HCT116 (cell line): ENCODE measurements at regions not wholly inside any gene's neighbourhood (a gene's known extent, or its start where the extent isn't known, plus 50 kb on each side); places are given as distances from the start of the nearest gene placed in this dataset.

ENCODE experiments used
- ATAC-seq: fragments of 200-7000 bp; cut with Tn5 transposase; 2 replicates; pipeline ENCODE4 v1.9.1; 2020; ENCODE audit warnings: mild to moderate bottlenecking, moderate library complexity
- BruUV-seq: library from RNA; stranded (reverse); fragments of 400-500 nt; replicated peaks from 2 replicates; lab custom pipeline; 2021; lab: Mats Ljungman, UMichigan
- CTCF ChIA-PET: fragments of 300-600 bp; sonication (Branson Sonifier 250); formaldehyde crosslinking; loops from one replicate; lab custom pipeline; 2021; ENCODE audit warnings: antibody characterized with exemption; lab: Charles Lee
- POLR2A ChIA-PET: fragments of 300-600, 350-600 bp; sonication (Branson Sonifier 250); formaldehyde crosslinking; loops from one replicate; lab custom pipeline; 2021; ENCODE audit warnings: antibody characterized with exemption; lab: Charles Lee
- RAD21 ChIA-PET, 2 experiments: fragments of 300-600 bp; sonication (Branson Sonifier 250); formaldehyde crosslinking; loops; one replicate each; lab custom pipeline; 2023; ENCODE audit warnings: low total read pairs in 2 of 2; ENCODE audit not compliant: uncharacterized antibody in 2 of 2, unreplicated experiment in 2 of 2, low non-redundant PET in 1 of 2; lab: Charles Lee
- DNase-seq: peaks from one replicate; pipeline ENCODE4 v3.0.0-alpha.2; 2010; ENCODE audit warnings: low read depth, low spot score
- H2AFZ ChIP-seq: fragments of 200-600 bp; shearing (Covaris generic), sonication (generic); 2 replicates; pipeline ENCODE4 v1.6.1; 2017; ENCODE audit warnings: low read depth, mixed run types, mixed read lengths, antibody characterized with exemption, low read length; ENCODE audit not compliant: poor library complexity, severe bottlenecking
- H3K27ac ChIP-seq: 2 replicates; pipeline ENCODE4 v1.5.1; 2012; ENCODE audit warnings: low read depth, low read length
- H3K27me3 ChIP-seq: fragments of 200-600 bp; sonication (generic); 2 replicates; pipeline ENCODE4 v1.6.1; 2016; ENCODE audit warnings: mixed run types, low read length, mixed read lengths; ENCODE audit not compliant: insufficient read depth
- H3K36me3 ChIP-seq, 2 experiments: fragments of 200-500 bp in 1 of 2; fragments of 200-600 bp in 1 of 2; sonication (Bioruptor generic) in 1 of 2; sonication (generic) in 1 of 2; 2 replicates each; pipeline versions ENCODE4 v1.5.1 to v1.6.1; 2014 to 2016; ENCODE audit warnings: low read length in 2 of 2, inconsistent platforms in 1 of 2, mixed read lengths in 1 of 2, mixed run types in 1 of 2; ENCODE audit not compliant: insufficient read depth in 2 of 2, control insufficient read depth in 1 of 2
- H3K4me1 ChIP-seq, 2 experiments: fragments of 200-600 bp in 1 of 2; sonication (generic) in 1 of 2; 2 replicates each; pipeline versions ENCODE4 v1.5.1 to v1.6.1; 2012 to 2017; ENCODE audit warnings: low read length in 2 of 2, inconsistent platforms in 1 of 2, mild to moderate bottlenecking in 1 of 2, mixed read lengths in 1 of 2, mixed run types in 1 of 2, moderate library complexity in 1 of 2; ENCODE audit not compliant: insufficient read depth in 2 of 2, control insufficient read depth in 1 of 2
- H3K4me2 ChIP-seq: fragments of 200-600 bp; sonication (generic); 2 replicates; pipeline ENCODE4 v1.6.1; 2017; ENCODE audit warnings: mixed run types, low read length, mixed read lengths
- H3K4me3 ChIP-seq, 2 experiments: fragments of 200-600 bp in 1 of 2; sonication (generic) in 1 of 2; replicated peaks in 1 of 2; 2 replicates each; pipeline ENCODE4 v1.5.1; 2011 to 2016; ENCODE audit warnings: low read length in 2 of 2, control low read depth in 1 of 2, low read depth in 1 of 2, mild to moderate bottlenecking in 1 of 2, mixed read lengths in 1 of 2, mixed run types in 1 of 2
- H3K79me2 ChIP-seq: fragments of 200-600 bp; sonication (generic); 2 replicates; pipeline ENCODE4 v1.6.1; 2017; ENCODE audit warnings: mild to moderate bottlenecking, mixed run types, low read length, moderate library complexity, mixed read lengths; ENCODE audit not compliant: insufficient read depth
- H3K9ac ChIP-seq: fragments of 200-600 bp; sonication (generic); 2 replicates; pipeline ENCODE4 v1.6.1; 2016; ENCODE audit warnings: low read length, mixed read lengths
- H3K9me2 ChIP-seq: fragments of 200-600 bp; sonication (generic), shearing (Covaris generic); 2 replicates; pipeline ENCODE4 v1.6.1; 2017; ENCODE audit warnings: mixed run types, mild to moderate bottlenecking, moderate library complexity; ENCODE audit not compliant: insufficient read depth
- H3K9me3 ChIP-seq, 2 experiments: fragments of 200-500 bp in 1 of 2; fragments of 200-600 bp in 1 of 2; sonication (Bioruptor generic) in 1 of 2; sonication (generic) in 1 of 2; 2 replicates each; pipeline ENCODE4 v1.6.1; 2014 to 2017; ENCODE audit warnings: low read length in 2 of 2, mixed read lengths in 2 of 2, inconsistent platforms in 1 of 2, low read depth in 1 of 2, mild to moderate bottlenecking in 1 of 2, mixed run types in 1 of 2, moderate library complexity in 1 of 2; ENCODE audit not compliant: control insufficient read depth in 1 of 2, insufficient read depth in 1 of 2
- H4K20me1 ChIP-seq: fragments of 200-600 bp; sonication (generic), shearing (Covaris generic); 2 replicates; pipeline ENCODE4 v1.6.1; 2017; ENCODE audit warnings: mixed run types, mild to moderate bottlenecking, moderate library complexity; ENCODE audit not compliant: insufficient read depth
- EZH2 ChIP-seq: fragments of 200-600 bp; sonication (generic); IDR thresholded peaks from 2 replicates; pipeline ENCODE4 v1.6.1; 2017; ENCODE audit warnings: antibody characterized with exemption, mixed run types
- JUND ChIP-seq: IDR thresholded peaks from 2 replicates; pipeline ENCODE4 v1.6.1; 2012
- SP1 ChIP-seq: IDR thresholded peaks from 2 replicates; pipeline ENCODE4 v1.6.1; 2012; ENCODE audit warnings: low read depth
- TCF7L2 ChIP-seq: IDR thresholded peaks from 2 replicates; pipeline ENCODE4 v1.7.0; 2011; ENCODE audit warnings: borderline replicate concordance, inconsistent platforms; ENCODE audit not compliant: insufficient read depth, insufficient read length; ENCODE audit errors: extremely low read depth
- YY1 ChIP-seq: IDR thresholded peaks from 2 replicates; pipeline ENCODE4 v1.6.1; 2011; ENCODE audit warnings: low read length, low read depth, moderate library complexity, mild to moderate bottlenecking; ENCODE audit not compliant: insufficient replicate concordance; ENCODE audit errors: extremely low read depth
- intact Hi-C: fragments of 100-400 bp; cut with micrococcal nuclease; formaldehyde crosslinking; loops from 2 replicates; pipeline ENCODE4 v1.10.0; 2022
- TF ChIP-seq, protein P1 (sequence below): IDR thresholded peaks from 2 replicates; pipeline ENCODE4 v1.6.1; 2012; ENCODE audit warnings: low read depth
- TF ChIP-seq, protein P2 (sequence below), 3 experiments: fragments of 200-600 bp in 1 of 3; sonication (generic) in 1 of 3; IDR thresholded peaks in 2 of 3; conservative IDR thresholded peaks in 1 of 3; 2 replicates each; pipeline ENCODE4 v1.5.1; 2012 to 2017; ENCODE audit warnings: low read depth in 2 of 3, low read length in 2 of 3, antibody characterized with exemption in 1 of 3, borderline replicate concordance in 1 of 3, control low read depth in 1 of 3, mild to moderate bottlenecking in 1 of 3, mixed read lengths in 1 of 3, mixed run types in 1 of 3, moderate library complexity in 1 of 3; ENCODE audit not compliant: insufficient read depth in 1 of 3

DNA sequence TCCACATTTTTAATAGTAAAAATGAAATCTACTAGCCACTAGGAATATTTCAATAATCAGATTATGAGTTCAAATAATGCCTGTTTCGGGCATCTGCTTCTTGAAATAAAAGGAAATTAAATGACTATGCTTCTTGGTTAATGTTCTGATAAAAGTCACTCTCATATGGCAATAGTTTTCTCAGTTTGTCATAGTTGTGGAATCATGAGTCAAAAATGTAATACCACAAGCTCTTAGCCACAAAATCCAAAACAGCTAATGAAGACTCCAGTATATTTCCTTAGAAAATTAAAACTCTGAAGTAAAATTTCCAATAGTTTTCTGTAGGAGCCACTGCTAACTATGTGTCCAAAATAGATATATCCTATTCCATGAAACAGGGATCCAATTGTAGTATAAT is 676.3 kb upstream of the CDH8 start:
- BruUV-seq = no TSS peak
- H3K4me2 ChIP-seq = no peak overlapping the region
- no peaks in the 10 kb centered on the region for H3K36me3 ChIP-seq
- H3K27me3 ChIP-seq = no peaks in the 10 kb centered on the region
- intact Hi-C loops = no loop called here
- POLR2A ChIA-PET = no interaction called here
- no peaks in the 10 kb centered on the region for H3K4me1 ChIP-seq
- H3K4me3 ChIP-seq = no peak overlapping the region
- DNase-seq = no peak
- no peaks in the 10 kb centered on the region for H3K9me2 ChIP-seq
- ATAC-seq = no peak
- no peaks in the 10 kb centered on the region for H3K79me2 ChIP-seq
- peaks cover 22 to 26% of the 10 kb centered on the region in 2 experiments; a peak in 3 of 4 replicates for H3K9me3 ChIP-seq
- RAD21 ChIA-PET = no interaction called here
- no peak overlapping the region for H3K27ac ChIP-seq
- no peak overlapping the region for H2AFZ ChIP-seq
- no peak overlapping the region for H3K9ac ChIP-seq
- TF ChIP-seq EZH2 (no peak), TCF7L2 (no peak), JUND (no peak), SP1 (no peak), YY1 (no peak)
- TF ChIP-seq, protein P1, sequence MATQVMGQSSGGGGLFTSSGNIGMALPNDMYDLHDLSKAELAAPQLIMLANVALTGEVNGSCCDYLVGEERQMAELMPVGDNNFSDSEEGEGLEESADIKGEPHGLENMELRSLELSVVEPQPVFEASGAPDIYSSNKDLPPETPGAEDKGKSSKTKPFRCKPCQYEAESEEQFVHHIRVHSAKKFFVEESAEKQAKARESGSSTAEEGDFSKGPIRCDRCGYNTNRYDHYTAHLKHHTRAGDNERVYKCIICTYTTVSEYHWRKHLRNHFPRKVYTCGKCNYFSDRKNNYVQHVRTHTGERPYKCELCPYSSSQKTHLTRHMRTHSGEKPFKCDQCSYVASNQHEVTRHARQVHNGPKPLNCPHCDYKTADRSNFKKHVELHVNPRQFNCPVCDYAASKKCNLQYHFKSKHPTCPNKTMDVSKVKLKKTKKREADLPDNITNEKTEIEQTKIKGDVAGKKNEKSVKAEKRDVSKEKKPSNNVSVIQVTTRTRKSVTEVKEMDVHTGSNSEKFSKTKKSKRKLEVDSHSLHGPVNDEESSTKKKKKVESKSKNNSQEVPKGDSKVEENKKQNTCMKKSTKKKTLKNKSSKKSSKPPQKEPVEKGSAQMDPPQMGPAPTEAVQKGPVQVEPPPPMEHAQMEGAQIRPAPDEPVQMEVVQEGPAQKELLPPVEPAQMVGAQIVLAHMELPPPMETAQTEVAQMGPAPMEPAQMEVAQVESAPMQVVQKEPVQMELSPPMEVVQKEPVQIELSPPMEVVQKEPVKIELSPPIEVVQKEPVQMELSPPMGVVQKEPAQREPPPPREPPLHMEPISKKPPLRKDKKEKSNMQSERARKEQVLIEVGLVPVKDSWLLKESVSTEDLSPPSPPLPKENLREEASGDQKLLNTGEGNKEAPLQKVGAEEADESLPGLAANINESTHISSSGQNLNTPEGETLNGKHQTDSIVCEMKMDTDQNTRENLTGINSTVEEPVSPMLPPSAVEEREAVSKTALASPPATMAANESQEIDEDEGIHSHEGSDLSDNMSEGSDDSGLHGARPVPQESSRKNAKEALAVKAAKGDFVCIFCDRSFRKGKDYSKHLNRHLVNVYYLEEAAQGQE = no peak
- TF ChIP-seq, protein P2, sequence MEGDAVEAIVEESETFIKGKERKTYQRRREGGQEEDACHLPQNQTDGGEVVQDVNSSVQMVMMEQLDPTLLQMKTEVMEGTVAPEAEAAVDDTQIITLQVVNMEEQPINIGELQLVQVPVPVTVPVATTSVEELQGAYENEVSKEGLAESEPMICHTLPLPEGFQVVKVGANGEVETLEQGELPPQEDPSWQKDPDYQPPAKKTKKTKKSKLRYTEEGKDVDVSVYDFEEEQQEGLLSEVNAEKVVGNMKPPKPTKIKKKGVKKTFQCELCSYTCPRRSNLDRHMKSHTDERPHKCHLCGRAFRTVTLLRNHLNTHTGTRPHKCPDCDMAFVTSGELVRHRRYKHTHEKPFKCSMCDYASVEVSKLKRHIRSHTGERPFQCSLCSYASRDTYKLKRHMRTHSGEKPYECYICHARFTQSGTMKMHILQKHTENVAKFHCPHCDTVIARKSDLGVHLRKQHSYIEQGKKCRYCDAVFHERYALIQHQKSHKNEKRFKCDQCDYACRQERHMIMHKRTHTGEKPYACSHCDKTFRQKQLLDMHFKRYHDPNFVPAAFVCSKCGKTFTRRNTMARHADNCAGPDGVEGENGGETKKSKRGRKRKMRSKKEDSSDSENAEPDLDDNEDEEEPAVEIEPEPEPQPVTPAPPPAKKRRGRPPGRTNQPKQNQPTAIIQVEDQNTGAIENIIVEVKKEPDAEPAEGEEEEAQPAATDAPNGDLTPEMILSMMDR (IDR thresholded peaks at IDR 0.05 in 2 of 3, conservative IDR thresholded peaks at IDR 0.05 in 1 of 3; ENCODE audit: borderline replicate concordance in 1 of 3, insufficient read depth in 1 of 3, low read depth in 2 of 3, low read length in 2 of 3) = no peak
- no peaks in the 10 kb centered on the region for H4K20me1 ChIP-seq
- CTCF ChIA-PET = no interaction called here
